ENCODE measurements at regions not wholly inside any gene's neighbourhood (a gene's known extent, or its start where the extent isn't known, plus 50 kb on each side); places are given as distances from the start of the nearest gene placed in this dataset.
"Not testable (repeated sequence)": the region's sequence is repeated elsewhere in the genome, so short reads cannot be mapped to it uniquely, and the experiment has no call there.

- DNase-seq = no peak
Measured at GRCh38 chr2:167790781-167791450, 456.5 kb downstream of the STK39 start.

- DNase-seq = no peak
Measured at GRCh38 chr2:167790189-167790588, 457.2 kb downstream of the STK39 start.

GRCh38 chr2:167787562-167787961 lies 459.8 kb downstream of the STK39 start:
- DNase-seq = no peak

GRCh38 chr2:167787021-167787420 lies 460.4 kb downstream of the STK39 start:
- no peak for DNase-seq

DNA sequence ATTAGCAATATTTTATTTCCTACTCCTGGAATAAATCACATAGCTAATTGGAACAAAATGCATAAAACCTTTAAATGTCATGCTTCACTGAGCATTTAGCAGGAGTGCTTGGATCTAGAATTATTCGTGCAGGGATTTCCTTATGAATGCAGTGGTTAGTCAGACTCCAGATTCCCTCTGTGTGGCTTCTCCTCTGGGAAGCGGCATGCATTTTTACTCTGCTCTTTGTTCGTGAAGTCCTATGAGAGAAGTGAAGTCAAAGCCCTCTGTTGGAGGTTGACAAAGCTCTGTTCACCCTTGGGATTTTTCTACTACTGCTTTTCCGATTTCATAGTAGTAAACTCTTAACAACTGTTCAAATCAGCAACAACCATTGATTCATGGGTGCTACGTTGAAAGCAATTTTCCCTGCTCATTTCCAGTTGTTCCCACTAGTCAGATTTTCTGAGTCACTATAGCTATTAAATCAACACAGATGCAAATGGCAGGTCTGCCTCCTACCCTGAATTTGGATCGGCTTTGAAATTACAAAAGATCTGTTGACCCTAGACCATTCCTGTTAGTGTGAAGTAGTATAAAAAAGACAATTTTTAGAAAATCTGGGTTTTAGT lies 461.7 kb downstream of the STK39 start:
- no peak for DNase-seq

DNA sequence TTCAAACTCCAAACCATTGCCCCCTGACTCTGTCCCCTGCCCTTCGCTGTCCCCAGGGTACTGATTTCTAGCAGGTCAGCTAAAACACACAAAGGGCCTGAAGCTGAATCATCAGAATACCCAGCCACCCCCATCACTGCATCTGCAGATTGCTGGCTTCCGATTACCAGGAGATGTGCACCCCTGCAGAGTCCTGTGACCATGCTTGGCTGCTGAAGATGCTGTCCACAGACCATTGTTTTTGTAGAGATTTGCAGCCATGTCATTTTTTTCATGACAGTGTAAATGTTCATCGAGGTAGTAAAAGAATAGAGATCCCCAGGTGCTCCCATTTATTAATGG lies 463.3 kb downstream of the STK39 start:
- no peak for DNase-seq

DNA sequence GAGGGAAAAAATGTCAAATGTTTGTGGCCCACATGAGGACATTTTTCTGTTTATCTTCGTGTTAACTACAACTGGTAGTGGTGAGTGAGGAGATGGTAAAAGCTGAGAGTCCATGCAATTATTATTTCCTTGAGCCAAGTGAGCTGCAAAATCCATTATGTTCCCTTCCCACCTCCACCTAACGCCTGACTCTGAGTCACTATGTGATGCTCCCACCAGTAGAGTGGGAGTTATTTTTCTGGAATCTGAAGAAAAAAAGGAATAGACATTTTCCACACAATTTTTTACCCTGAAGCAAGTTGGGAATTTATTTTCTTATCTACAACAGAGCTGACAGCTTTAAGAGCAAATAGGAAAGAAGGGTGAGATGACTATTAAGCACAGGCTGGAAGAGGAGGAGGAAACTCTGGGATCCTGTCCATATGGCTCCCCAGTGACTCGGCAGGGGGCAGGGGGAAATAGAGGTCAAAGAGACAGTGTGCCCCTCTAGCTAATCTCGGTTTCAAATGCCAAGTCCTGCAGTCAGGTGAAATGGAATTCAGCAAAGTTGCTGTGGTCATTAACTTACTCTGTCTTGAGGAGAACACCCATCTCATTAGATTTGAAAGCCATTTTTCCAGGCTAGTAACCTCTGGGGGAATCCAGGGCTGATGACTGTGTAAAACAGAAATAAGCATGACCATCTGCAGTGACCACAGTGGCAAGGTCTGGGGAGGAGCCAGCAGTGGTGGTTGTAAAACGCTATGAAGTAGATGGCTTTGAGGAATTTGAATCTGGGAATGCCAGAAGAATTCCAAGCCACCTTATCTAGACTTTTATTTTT lies 463.9 kb downstream of the STK39 start:
- DNase-seq = no peak

- DNase-seq = not testable (repeated sequence)
Measured at GRCh38 chr2:167781629-167782028, 465.8 kb downstream of the STK39 start.

- DNase-seq = no peak
Measured at GRCh38 chr2:167776359-167776758, 471.0 kb downstream of the STK39 start.

DNA sequence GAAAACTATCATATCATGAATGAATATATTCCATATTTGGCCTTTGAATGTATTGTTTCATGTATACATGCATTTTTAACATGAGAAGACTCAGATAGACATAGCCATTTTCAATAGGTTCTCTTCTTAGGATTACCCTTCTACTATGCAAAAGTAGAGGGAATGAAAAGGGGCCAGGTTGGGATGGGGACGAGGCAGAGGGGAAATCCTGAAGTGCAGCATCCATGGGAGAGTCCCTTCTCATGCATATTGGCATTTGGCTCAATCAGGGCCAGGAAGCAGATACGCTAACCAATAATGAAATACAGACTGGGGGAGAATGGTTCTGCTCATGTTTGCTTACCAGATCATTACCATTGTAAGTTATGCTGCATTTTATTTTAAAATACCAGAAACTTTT lies 475.8 kb downstream of the STK39 start:
- no peak for DNase-seq

DNA sequence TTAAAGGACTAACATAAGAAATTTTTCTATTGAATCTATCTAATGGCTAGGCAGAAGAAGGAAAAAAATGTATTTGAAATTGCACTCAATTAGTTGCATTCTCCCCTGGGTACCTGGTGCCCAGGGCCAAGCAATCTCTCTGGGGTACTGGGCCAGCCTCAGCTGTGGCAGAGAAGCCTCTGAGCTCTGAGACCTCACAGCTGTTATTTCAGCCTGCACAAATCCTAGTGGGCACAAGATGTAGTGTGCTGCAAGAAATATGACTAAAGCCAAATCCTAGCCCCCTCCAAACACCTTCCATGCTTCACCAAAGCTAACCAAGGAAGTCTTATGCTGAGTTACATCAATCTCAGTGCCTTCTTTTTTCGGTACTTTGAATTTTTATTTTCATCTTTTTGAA lies 478.4 kb downstream of the STK39 start:
- DNase-seq = no peak

DNA sequence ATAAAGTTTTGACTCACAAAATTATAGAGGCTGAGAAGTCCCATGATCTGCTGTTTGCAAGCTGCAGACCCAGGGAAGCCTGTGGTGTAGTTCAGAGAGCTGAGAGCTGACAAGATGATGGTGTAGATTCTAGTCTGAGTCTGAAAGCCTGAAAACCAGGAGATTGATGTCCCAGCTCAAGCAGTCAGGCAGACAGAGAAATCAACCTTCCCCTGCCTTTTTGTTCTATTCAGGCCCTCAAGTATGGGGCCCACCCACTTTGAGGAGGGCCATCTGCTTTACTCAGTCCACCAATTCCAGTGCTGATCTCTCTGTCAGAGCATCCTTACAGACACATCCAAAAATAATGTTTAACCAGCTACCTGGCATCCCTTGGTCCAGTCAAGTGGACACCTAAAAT lies 479.6 kb downstream of the STK39 start:
- DNase-seq = no peak

- DNase-seq = no peak
Measured at GRCh38 chr2:167764772-167765341, 482.5 kb downstream of the STK39 start.

DNA sequence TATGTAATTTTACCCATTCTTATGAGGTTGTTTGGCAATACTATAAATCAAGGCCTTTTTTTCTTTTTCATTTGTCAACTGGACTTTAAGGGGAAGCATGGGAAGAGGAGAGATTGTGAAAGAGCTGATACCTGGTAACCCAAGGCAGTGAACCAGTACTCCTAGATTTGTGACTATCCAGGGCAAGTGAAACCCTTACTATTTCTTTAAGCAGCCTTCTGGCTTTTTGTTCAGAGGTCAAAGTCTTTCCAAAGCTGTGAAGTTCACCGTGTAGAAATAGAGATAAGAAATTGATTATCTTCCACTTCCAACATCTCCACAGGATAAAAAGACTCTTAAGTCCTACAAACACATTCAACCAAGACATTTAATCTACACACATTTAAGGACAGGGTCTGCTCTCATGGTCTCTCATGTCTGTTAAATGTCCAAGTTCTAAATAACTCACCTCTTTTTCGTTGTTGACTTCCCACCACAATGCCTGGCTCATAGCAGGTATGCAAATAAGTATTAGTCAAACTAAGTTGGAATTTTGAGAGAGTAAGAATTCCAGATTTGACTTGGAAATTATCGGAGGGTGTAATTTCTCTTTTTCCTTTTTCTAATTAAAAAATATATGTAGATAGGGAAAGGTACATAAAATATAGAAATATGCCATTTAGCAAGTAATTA lies 485.8 kb downstream of the STK39 start:
- DNase-seq = no peak

- DNase-seq = no peak
Measured at GRCh38 chr2:167759531-167759930, 487.9 kb downstream of the STK39 start.

- no peak for DNase-seq
Measured at GRCh38 chr2:167758292-167758691, 489.1 kb downstream of the STK39 start.

- DNase-seq = no peak
Measured at GRCh38 chr2:167756446-167756845, 490.9 kb downstream of the STK39 start.

DNA sequence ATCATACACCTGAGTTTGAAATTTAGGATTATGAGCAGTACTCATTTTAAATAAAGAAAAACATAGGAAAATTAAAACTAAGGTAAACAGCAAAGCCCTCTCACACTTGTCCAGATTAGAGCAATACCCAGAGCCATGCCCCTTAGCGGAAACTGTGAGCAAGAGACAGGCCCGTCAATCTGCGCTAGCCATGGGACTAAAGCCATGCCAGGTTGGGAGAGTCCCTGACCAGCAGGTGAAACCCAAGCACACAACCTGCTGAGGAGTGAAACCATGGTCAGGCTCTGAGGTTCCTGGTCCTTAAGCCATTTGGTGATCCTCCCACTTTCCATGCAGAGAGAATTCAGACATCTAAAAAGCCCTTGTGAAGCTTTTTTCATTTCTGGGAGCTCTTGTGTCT lies 494.3 kb downstream of the STK39 start:
- DNase-seq = no peak

DNA sequence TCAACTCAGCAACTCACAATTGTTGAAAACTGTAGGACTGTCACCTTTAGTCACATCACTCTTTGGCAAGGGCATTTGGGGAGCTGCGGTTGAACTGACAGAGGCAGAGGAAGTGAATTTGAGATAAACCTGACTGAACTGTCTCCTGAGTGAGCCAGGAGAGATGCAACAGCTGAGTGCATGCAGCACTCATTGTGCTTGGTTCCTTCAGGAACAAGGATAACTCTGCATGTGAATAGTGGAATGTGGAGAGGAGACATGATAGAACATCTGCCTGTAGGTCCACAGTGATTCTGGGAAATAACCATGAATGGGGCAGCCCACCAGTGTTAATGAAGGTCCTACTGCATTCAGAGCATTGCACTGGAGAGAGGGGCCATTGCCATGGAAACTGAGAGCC lies 494.7 kb downstream of the STK39 start:
- DNase-seq = no peak

DNA sequence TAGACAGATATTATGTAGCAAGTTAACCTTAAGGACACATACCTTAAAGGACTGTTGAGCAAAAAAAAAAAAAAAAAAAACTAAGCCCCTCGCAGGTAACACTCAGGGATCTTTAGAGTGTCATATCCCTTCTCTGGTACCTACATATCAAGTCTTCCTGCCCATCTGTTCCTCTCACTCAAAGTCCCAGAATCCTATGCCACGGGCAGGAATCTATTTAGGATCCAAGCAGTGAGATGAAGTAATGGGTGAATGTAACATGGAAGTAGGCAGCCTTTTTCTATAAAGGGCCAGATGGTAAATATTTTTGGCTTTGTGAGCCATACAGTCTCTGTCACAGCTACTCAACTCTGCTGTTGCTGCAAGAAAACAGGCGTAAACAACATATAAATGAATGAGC lies 496.7 kb downstream of the STK39 start:
- no peak for DNase-seq

DNA sequence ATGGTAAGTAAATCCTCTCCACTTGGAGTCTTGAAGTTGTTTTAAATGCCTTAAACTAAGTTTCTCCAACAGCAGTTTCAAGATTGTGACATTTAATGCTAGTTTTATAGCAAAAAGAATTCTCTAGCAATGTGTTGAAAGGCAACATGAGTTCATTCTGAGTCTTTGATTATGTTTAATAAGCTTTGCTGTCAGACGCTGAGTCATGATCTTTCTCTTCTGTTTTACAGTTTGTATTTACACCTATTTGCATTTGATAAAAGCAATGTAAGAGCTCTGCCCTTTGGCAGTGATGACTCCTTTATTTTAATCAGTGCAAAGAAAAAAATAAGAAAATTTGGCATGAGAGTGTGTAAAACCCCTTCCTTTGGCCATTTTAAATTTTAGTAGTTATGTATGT lies 497.7 kb downstream of the STK39 start:
- DNase-seq = no peak

DNA sequence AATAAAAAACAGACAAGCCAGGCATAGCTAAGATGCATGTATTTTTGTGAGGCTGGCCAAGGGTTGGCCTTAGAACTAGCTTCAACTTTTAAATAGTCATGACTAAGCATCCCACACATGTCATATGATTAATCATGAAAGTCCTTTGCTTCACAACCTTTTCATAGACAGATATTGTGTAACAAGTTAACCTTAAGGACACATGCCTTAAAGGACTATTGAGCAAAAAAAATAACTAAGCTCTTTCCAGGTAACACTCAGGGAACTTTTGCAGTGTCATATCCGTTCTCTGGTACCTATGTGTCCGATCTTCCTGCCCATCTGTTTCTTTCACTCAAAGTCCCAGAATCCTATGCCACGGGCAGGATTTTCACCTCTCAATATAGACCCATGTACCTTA lies 498.4 kb downstream of the STK39 start:
- DNase-seq = no peak

DNA sequence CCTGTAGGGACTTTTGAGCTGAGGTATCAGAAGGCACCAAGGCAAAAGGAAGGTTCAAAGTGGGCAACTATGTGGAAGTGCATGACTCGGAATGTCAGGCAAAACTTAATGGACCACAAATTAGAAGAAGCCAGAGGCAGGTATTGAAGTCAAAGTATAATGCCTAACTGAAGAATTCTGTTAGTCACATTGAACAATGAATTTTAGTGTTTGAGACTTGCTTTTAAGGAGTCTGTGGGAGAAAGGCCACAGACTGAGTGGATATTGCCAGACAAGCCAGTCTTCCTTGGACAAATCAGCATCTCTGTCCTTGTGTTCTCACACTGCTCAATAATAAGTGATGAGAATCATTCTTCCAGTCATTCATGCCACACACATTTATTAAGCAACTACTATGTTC lies 498.9 kb downstream of the STK39 start:
- DNase-seq = no peak
